ENCODE measurements at regions not wholly inside any gene's neighbourhood (a gene's known extent, or its start where the extent isn't known, plus 50 kb on each side); places are given as distances from the start of the nearest gene placed in this dataset.

DNA sequence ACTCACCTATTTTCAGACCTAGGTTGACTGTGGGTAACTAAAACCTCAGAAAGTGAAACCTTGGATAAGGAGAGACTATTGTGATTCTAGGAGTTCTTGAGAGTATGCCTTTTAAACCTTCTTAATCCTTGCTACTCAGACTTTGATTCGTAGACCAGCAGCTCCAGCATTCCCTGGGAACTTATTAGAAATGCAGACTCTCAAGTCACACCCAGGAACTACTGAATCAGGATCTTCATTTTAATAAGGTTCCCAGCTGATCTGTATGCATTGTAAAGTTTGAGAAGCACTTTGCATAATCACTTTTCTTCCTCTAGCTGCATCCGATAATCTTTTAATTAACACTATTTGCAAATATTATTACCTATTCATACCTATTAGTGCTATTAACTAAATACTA is 480.3 kb upstream of the KCNMB2 start:
- no peak for DNase-seq

- no peak for DNase-seq
Measured at GRCh38 chr3:178056868-178057267, 479.4 kb upstream of the KCNMB2 start.

GRCh38 chr3:178058629-178059028 is 477.6 kb upstream of the KCNMB2 start:
- DNase-seq = no peak

GRCh38 chr3:178059119-178059518 is 477.1 kb upstream of the KCNMB2 start:
- DNase-seq = no peak

DNA sequence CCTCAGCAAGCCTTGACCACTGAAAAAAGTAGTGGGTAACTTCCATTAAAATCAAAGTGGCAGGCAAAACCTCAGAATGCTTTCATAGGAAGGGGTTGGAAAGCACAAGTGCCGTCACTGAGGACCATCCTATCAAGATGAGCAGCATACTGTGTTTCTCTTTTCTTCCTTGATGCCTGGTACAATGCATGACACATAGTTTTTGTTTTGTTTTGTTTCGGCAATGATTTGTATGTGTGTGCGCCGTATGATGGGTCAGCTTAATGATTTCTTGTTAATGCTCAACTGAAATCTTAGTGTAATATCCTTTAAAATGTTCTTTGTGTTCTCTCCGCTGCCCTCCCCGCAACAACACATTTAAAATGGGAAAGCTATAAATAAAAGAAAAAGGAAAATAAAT is 476.4 kb upstream of the KCNMB2 start:
- DNase-seq = no peak

- DNase-seq = no peak
Measured at GRCh38 chr3:178060407-178060806, 475.8 kb upstream of the KCNMB2 start.

- no peak for DNase-seq
Measured at GRCh38 chr3:178062126-178062525, 474.1 kb upstream of the KCNMB2 start.

- DNase-seq = no peak
Measured at GRCh38 chr3:178063461-178063860, 472.8 kb upstream of the KCNMB2 start.

DNA sequence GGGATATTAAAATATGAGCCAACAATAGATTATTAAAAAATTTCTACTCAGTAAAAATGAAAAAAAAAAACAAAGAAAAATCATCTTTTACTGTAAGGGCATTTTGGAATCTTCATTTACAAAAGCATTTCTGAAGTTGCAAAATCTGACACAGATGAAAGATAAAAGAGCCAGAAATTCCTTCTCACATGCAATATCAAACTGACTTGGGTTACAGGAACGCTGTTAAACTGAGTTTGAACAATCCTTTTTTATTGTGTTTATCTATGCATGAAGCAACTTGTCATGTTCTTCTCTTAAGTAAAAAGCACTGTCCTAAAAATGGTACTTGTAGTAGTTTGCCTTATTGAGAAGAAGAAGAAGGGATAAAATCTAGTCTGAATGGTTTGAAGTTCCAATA is 468.5 kb upstream of the KCNMB2 start:
- DNase-seq = no peak

DNA sequence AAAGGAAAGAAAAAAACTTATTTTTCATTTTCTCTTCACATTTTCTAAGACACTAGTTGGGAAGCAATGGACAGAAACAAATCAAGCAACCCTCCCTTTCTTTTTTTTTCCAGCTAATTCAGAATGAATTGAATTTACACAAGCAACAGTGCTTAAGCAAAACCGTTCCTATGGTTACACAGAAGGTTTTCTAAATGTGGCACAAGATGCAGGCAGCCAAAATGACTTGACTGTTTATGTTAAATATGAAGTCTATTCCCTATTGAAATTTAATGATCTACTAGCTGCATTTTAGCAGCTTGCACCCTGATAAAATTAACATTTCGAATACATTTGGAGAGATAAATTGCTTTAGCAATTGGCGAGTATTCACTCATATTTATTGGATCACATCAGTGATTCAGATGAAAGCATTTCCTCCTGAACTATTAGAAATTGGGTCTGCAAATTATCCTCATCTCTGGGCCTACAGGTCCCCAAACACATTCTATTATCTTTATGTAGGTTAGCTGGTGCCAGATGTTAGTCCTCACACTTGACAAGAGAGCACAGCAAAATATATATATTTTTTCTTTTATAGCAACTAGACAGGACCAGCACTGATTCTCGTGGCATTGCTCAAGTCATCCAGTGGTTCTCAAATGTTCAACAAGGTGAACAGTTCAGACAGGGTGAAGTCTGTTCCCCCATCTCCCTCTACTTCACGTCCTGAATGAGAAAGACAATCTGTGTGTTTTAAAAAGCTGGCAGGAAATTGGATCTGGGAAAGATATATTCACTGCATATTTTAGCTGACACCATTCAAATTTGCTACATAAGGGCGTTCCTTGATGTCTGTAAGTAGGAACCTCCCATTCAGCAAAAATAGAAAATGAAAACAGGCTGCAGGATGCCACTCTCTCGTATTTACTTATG is 463.6 kb upstream of the KCNMB2 start:
- DNase-seq = no peak

DNA sequence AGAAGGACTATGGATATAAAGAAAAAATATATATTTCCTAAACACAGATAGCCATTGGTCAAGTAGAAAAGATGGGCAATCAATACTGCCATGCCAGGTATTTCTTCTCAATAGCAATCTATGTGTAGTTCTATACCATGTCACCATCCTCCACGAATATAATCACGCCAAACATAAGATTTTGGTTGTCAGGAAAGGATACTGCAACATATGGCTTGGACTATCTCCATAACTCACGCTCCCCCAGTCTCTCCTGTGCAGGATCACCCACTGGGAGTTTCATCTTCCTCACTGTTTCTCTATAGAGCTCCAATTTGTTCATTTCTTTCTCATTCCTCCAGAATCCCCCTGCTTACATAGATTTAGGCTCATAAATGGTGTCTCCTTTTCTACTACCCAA is 462.9 kb upstream of the KCNMB2 start:
- no peak for DNase-seq

DNA sequence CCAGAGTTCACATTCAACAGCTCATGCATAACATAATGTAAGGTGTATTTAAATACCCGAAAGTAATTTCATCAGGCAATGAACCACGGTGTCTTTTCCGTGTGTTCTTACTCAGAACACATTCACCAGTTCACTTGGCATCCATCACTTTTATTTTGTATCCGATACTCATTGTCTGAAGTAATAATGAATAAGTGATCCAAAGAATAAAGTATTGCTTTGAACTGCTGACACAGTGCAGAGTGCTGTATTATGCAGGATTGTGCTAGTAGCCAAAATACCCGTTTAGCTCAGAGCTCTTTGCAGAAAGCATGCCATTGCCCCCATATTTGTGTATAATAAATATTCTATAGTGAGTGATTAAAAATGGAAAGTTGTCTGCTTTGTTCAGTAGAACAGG is 460.9 kb upstream of the KCNMB2 start:
- no peak for DNase-seq

- no peak for DNase-seq
Measured at GRCh38 chr3:178078953-178079352, 457.3 kb upstream of the KCNMB2 start.

DNA sequence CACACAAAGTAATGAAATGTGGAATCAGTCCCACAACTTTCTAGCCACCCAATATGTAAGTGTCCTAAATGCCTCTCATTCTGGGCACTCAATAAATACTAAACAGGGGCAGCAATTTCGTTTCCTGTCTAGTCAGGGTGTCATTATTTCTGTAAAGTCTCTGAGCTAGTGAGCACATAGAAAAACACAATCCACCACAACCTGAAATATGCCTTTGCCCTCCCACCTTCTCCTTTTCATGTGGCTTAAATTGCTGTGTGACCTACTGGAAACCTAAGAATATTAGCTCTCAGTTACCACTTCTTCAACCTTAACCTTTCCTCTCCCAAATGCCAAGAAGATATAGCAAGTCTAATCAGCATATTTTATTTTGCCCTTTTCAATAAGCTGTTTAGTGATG is 456.3 kb upstream of the KCNMB2 start:
- DNase-seq = no peak

DNA sequence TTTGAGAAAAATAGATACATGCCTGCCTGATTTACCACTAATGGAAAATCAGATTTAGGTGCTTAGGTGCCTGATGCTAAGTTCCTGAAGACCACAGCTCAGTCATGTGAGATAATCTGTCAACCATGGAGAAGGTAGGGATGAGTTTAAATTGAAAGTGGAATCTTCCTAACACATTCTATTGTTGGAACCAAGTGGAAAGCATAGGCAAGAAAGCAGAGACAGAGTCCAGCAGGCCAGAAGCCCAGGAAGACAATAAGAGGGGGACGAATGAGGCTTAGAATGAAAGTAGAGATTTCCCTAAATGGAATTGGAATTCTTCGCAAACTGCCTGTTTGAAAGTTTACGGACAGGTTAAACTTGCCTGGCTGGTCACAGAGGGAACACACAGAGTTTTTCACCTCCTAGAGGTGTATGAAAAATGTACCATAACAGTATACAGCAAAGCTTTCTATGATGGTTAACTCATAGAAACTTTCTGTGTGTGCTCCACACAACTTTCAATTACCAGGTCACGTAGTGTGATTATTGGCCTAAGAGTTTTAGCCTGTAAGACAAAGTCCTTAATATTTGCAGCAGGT is 453.8 kb upstream of the KCNMB2 start:
- DNase-seq = no peak

DNA sequence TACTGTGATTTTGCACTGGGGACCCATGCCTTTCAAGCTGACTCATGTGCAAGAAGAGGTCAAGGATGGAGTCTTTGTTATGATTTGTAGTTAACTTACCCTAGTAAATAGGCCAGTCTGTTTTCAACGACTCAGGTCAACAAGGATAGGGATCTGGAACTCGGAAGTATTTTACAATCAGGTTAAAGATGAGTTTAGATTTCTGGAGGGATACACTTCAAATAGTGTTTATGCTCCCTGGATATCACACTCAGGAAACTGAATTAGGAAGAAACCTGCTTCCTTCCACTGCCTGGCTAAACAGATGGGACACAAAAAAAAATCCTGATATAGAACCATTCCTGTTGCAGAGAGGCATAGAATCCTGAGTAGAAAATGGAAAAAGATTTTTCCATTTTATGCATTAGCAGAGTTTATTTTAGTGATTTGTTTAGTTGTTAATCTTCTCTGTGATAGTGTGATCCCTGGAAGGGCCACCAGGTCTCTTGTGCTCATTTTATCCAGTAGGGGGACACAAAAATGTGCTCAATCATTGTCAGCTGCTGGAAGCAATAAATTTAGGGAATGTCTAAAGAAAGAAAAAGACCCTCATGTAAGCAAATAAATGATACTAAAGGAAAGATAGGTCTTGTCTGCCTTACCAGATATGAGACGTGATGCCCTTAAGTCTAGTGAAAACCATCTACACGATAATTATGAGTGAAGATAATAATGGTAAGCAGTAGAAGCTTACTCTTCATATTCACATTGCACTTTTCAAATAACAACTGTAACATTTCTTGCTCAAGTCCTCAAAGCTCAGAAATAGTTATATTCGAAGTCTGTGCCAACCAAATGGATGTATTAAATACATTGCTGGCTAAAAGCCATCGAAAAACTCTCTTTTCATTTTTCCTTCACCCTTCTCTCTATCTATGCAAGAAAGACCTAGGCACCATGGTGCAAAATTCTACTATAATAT is 452.1 kb upstream of the KCNMB2 start:
- peak; percentile 60 for DNase-seq

- peak; percentile 90 for DNase-seq
Measured at GRCh38 chr3:178084938-178085816, 451.1 kb upstream of the KCNMB2 start.

DNA sequence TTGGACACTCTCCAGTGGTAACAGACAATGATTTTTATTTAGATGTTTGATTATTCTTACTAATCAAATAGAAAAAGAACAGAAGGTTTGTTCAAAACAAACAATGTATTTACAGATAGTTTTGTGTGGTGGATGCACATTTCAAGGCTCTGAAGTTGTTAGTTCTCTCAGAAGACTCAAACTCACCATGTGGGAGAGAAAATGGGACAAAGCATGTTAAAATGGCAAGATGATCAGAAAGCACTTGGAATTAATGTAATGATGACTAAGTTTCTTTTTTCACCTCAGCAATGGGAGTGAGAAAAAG is 450.5 kb upstream of the KCNMB2 start:
- no peak for DNase-seq

- no peak for DNase-seq
Measured at GRCh38 chr3:178086144-178086825, 450.0 kb upstream of the KCNMB2 start.

GRCh38 chr3:178087376-178087775 is 448.9 kb upstream of the KCNMB2 start:
- no peak for DNase-seq

GRCh38 chr3:178088963-178089362 is 447.3 kb upstream of the KCNMB2 start:
- no peak for DNase-seq

DNA sequence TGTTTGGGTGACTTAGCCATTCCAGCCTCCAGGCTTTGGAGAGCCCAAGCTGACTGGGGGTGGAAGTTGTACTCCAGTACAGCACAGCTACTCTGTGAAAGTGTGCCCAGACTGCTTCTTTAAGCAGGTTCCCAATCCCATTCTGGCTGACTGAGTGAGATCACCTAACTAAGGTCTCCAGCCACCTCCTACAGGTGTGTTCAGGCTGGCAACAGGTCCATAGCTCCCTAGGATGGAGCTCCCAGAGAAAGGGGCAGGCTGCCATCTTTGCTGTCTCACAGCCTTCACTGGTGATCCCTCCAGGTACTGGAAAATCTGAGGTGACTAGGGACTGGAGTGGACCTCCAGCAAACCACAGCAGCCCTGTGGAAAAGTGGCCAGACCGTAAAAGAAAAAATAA is 445.3 kb upstream of the KCNMB2 start:
- DNase-seq = no peak

All from NCI-H1694 (cell line).